AG08395 (cell line): ENCODE measurements at regions not wholly inside any gene's neighbourhood (a gene's known extent, or its start where the extent isn't known, plus 50 kb on each side); places are given as distances from the start of the nearest gene placed in this dataset.
A peak's percentile ranks its signal among the peaks of the same experiment; 100 is the strongest.
"Not testable (repeated sequence)": the region's sequence is repeated elsewhere in the genome, so short reads cannot be mapped to it uniquely, and the experiment has no call there.

Experiments
- DNase-seq: peaks from one replicate; pipeline ENCODE4 v3.0.0; 2012; ENCODE audit warnings: mixed read lengths, low spot score

- not testable (repeated sequence) for DNase-seq
Observed at GRCh38 chr5:96319981-96320739, 112.9 kb downstream of the PCSK1 start.

GRCh38 chr5:96318569-96319110 lies 114.4 kb downstream of the PCSK1 start:
- DNase-seq: no peak

- DNase-seq: no peak
Observed at GRCh38 chr5:96317945-96318344, 115.1 kb downstream of the PCSK1 start.

DNA sequence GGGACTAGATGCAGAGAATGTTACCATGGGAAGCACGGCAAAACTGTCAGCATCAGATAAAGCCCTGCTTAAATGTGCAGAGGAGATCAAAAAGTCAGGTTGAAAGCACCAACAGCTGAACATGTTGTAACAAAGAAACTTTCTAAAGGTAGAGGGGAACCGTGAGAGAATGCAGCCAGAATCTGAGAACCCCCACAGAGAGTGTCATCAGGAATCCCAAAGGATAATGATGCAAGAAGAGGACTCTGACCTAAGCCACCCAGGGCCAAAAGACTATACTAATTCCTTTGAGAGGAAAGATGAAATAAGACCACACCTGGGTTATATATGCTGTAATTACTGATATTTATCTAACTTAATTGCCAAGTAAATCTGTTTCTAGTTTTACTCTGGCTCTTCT lies 116.6 kb downstream of the PCSK1 start:
- no peak for DNase-seq

GRCh38 chr5:96316017-96316416 lies 117.0 kb downstream of the PCSK1 start:
- DNase-seq: no peak

DNA sequence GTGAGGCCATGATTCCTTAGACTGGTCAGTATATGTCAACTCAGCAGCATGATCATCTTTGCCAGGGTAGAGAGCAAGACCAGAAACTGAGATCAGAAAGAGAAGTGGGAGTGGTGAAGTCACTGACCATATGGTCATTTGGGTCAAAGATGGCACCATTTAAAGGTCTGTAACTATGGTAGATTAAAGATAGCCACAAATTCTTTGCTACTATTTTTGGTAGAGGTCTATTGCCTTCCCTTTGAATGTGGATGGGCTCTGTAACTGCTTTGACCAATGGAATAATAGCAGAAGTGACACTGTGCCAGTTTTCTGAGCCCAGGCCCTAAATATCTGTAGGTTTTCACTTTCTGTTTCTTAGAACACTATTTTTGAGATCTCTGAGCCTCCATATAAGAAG lies 117.6 kb downstream of the PCSK1 start:
- no peak for DNase-seq

DNA sequence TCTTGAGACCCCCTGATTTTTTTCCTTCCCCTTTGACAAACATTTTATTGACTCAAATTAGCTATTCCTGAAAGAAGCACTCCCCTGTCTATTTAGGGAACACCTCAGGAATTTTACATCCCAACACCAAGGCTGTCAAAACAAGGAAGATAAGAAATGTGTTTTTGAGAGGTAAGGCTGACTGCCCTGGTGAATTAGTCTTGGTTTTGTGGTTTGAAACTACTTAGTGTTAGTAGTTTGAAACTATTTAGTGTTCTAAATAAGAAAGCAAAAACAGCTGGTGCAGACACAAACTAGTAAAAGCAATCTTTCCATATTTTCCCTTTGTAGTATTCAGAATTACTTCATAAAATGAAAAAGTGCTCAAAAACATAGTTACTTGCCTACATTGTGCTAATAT lies 120.7 kb downstream of the PCSK1 start:
- no peak for DNase-seq

GRCh38 chr5:96307047-96307446 lies 126.0 kb downstream of the PCSK1 start:
- not testable (repeated sequence) for DNase-seq

DNA sequence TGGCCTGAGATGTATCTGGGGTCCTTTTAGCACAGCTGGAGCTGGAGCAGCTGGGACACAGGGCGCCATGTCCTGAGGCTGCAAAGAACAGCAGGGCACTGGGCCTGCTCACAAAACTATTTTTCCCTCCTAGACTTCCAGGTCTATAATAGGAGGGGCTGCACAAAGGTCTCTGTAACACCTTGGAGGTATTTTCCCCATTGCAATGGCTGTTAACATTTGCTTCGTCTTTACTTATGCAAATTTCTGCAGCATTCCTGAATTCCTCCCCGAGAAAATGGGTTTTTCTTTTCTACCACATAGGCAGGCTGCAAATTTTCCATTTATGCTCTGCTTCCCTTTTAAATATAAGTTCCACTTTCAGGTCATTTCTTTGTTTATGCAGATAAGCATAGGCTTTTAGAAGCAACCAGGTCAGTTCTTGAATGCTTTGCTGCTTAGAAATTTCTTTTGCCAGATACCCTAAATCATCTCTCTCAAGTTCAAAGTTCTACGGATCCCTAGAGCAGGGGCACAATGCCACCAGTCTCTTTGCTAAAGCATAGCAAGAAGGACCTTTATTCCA lies 130.8 kb downstream of the PCSK1 start:
- DNase-seq: no peak

DNA sequence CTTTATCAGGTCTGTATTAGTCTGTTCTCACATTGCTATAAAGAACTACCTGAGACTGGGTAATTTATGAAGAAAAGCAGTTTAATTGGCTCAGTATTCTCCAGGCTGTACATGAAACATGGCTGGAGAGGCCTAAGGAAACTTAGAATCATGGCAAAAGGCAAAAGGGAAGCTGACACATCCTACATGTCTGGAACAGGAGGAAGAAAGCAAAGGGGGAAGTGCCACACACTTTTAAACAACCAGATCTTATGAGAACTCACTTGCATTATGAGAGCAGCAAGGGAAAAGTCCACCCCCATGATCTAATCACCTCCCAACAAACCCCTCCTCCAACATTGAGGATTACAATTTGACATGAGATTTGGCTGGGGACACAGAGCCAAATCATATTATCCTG lies 132.1 kb downstream of the PCSK1 start:
- DNase-seq: no peak

GRCh38 chr5:96297867-96298266 lies 135.2 kb downstream of the PCSK1 start:
- peak; percentile 73 for DNase-seq

- DNase-seq: peak; percentile 84
Observed at GRCh38 chr5:96297290-96297689, 135.8 kb downstream of the PCSK1 start.

GRCh38 chr5:96294884-96295202 lies 138.2 kb downstream of the PCSK1 start:
- no peak for DNase-seq

DNA sequence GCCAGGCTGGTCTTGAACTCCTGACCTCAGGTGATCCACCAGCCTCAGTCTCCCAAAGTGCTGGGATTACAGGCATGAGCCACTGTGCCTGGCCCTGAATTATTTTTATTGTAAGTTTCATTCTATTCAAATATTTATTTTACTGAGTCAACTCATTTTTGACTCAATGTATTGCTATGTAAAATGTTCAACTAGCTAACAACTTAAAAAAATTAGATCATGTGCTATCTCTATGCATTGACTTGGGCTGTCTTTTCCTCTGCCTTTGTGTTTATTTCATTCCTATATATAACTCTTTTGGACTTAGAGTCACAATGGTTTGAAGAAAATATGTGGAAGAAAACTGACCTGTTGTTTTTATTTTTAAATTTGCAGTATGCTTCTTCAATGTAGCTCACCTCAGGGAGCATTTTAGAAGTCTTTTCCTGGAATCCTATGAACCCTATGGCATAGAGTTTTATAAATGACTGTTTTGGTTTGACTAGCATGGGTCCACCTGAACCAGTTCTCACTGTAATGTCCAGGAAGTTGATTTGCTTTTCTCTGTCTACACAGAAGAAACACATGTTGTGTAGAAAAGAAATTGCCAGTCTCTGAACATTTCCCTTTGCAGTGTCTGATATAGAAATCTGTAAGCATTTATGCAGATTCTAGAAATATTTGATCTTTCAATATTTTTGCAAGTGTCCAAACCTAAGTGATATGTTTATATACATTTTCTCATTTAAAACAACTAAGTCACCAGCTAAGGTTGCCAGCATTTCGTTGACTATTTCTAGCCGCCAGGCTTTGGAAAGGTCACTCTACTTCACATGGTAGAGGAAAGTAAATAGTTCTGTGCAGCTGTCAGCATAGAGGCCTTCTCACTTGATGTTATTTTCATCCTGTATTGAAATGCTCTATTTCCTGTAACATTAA lies 138.8 kb downstream of the PCSK1 start:
- DNase-seq: no peak

GRCh38 chr5:96292582-96293247 lies 140.3 kb downstream of the PCSK1 start:
- no peak for DNase-seq

- not testable (repeated sequence) for DNase-seq
Observed at GRCh38 chr5:96289287-96289686, 143.8 kb downstream of the PCSK1 start.

GRCh38 chr5:96288845-96289185 lies 144.2 kb downstream of the PCSK1 start:
- DNase-seq: no peak

- DNase-seq: no peak
Observed at GRCh38 chr5:96288166-96288844, 144.7 kb downstream of the PCSK1 start.

DNA sequence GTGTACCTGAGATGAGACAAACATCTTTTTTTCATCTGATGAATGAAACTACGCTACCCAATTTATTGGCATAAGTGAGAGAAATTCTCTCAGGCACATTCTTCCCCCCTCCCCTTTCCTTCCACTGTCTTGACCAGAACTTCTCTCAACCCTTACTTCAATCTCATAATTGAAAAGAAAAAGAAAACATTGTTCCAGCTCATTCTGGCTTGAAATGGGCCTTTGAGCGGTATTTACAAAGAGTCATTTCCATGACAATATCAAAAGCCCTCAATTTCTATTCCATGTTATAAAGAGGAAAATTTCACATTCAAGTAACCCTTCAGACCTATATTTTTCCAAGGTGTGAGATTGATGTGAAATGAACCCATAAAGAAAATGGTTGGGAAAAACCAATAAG lies 145.9 kb downstream of the PCSK1 start:
- no peak for DNase-seq

DNA sequence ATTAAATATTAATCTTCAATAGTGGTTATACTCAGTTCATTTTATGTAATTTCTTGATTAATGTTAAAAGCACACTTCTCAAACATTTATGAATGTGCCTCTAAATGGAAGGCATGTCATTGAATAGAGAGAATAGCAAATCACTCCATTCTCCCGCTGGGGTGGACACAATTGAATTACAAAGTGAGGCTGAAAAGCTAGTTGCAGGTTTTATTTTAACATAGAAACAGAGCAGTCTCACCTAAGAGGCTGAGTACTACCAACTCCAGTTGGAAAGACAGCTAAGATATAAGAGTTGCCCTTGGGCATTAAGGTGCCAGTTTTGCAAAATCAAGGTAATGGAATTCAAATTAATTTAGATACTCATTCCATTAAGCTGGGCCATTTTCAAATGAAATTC lies 147.2 kb downstream of the PCSK1 start:
- DNase-seq: no peak

- DNase-seq: no peak
Observed at GRCh38 chr5:96284727-96285389, 148.2 kb downstream of the PCSK1 start.
